UCSD-AML1 (cell line): ENCODE measurements at regions not wholly inside any gene's neighbourhood (a gene's known extent, or its start where the extent isn't known, plus 50 kb on each side); places are given as distances from the start of the nearest gene placed in this dataset.

ENCODE experiments used
- DNase-seq: peaks from one replicate; lab custom pipeline; 2025; ENCODE audit not compliant: unreplicated experiment; lab: John Stamatoyannopoulos, UW

GRCh38 chr12:25713264-25713663 lies 160.2 kb upstream of the LMNTD1 start:
- no peak for DNase-seq

- DNase-seq, result no peak
Observed at GRCh38 chr12:25714198-25714984, 161.3 kb upstream of the LMNTD1 start.

- DNase-seq, result no peak
Observed at GRCh38 chr12:25715102-25715501, 162.0 kb upstream of the LMNTD1 start.

- DNase-seq, result no peak
Observed at GRCh38 chr12:25716842-25717241, 163.8 kb upstream of the LMNTD1 start.

- DNase-seq, result no peak
Observed at GRCh38 chr12:25717552-25717951, 164.5 kb upstream of the LMNTD1 start.

GRCh38 chr12:25718081-25718731 lies 165.1 kb upstream of the LMNTD1 start:
- DNase-seq, result no peak

- DNase-seq, result no peak
Observed at GRCh38 chr12:25719505-25719904, 166.4 kb upstream of the LMNTD1 start.

- no peak for DNase-seq
Observed at GRCh38 chr12:25723336-25723735, 170.3 kb upstream of the LMNTD1 start.

- DNase-seq, result no peak
Observed at GRCh38 chr12:25723921-25724491, 170.9 kb upstream of the LMNTD1 start.

- no peak for DNase-seq
Observed at GRCh38 chr12:25725470-25725869, 172.4 kb upstream of the LMNTD1 start.

GRCh38 chr12:25725931-25726330 lies 172.8 kb upstream of the LMNTD1 start:
- no peak for DNase-seq

GRCh38 chr12:25728056-25728595 lies 175.0 kb upstream of the LMNTD1 start:
- DNase-seq, result no peak

- DNase-seq, result no peak
Observed at GRCh38 chr12:25730489-25731349, 177.6 kb upstream of the LMNTD1 start.

GRCh38 chr12:25733541-25733940 lies 180.5 kb upstream of the LMNTD1 start:
- no peak for DNase-seq

GRCh38 chr12:25734529-25735180 lies 181.6 kb upstream of the LMNTD1 start:
- DNase-seq, result no peak

GRCh38 chr12:25740617-25741016 lies 187.5 kb upstream of the LMNTD1 start:
- no peak for DNase-seq

- DNase-seq, result no peak
Observed at GRCh38 chr12:25741917-25742316, 188.8 kb upstream of the LMNTD1 start.

GRCh38 chr12:25743679-25744215 lies 190.7 kb upstream of the LMNTD1 start:
- no peak for DNase-seq

GRCh38 chr12:25744313-25744712 lies 191.2 kb upstream of the LMNTD1 start:
- DNase-seq, result no peak

- DNase-seq, result no peak
Observed at GRCh38 chr12:25745281-25745680, 192.2 kb upstream of the LMNTD1 start.
